ENCODE measurements at regions not wholly inside any gene's neighbourhood (a gene's known extent, or its start where the extent isn't known, plus 50 kb on each side); places are given as distances from the start of the nearest gene placed in this dataset.
A peak's percentile ranks its signal among the peaks of the same experiment; 100 is the strongest.
"Not testable (repeated sequence)": the region's sequence is repeated elsewhere in the genome, so short reads cannot be mapped to it uniquely, and the experiment has no call there.

GRCh38 chr12:131444220-131445164 is 266.4 kb upstream of the SFSWAP start:
- no peak for DNase-seq

GRCh38 chr12:131445184-131445774 is 265.6 kb upstream of the SFSWAP start:
- DNase-seq, result no peak

GRCh38 chr12:131445795-131446194 is 265.1 kb upstream of the SFSWAP start:
- DNase-seq, result no peak

GRCh38 chr12:131447636-131448035 is 263.3 kb upstream of the SFSWAP start:
- not testable (repeated sequence) for DNase-seq

- DNase-seq, result no peak
Observed at GRCh38 chr12:131448254-131448795, 262.6 kb upstream of the SFSWAP start.

GRCh38 chr12:131449027-131449426 is 261.9 kb upstream of the SFSWAP start:
- no peak for DNase-seq

- DNase-seq, result peak; percentile 22
Observed at GRCh38 chr12:131452444-131452860, 258.4 kb upstream of the SFSWAP start.

GRCh38 chr12:131454418-131455217 is 256.3 kb upstream of the SFSWAP start:
- peak; percentile 61 for DNase-seq

GRCh38 chr12:131455218-131455506 is 255.7 kb upstream of the SFSWAP start:
- no peak for DNase-seq

- DNase-seq, result no peak
Observed at GRCh38 chr12:131455581-131456110, 255.2 kb upstream of the SFSWAP start.

- DNase-seq, result no peak
Observed at GRCh38 chr12:131456301-131457027, 254.4 kb upstream of the SFSWAP start.

- DNase-seq, result no peak
Observed at GRCh38 chr12:131457028-131457310, 253.9 kb upstream of the SFSWAP start.

- no peak for DNase-seq
Observed at GRCh38 chr12:131457331-131458047, 253.4 kb upstream of the SFSWAP start.

GRCh38 chr12:131458048-131458374 is 252.9 kb upstream of the SFSWAP start:
- no peak for DNase-seq

- DNase-seq, result no peak
Observed at GRCh38 chr12:131458931-131459772, 251.7 kb upstream of the SFSWAP start.

GRCh38 chr12:131459773-131460365 is 251.0 kb upstream of the SFSWAP start:
- no peak for DNase-seq

GRCh38 chr12:131460520-131460919 is 250.4 kb upstream of the SFSWAP start:
- no peak for DNase-seq

- no peak for DNase-seq
Observed at GRCh38 chr12:131461096-131461495, 249.8 kb upstream of the SFSWAP start.

- DNase-seq, result no peak
Observed at GRCh38 chr12:131463174-131463573, 247.7 kb upstream of the SFSWAP start.

- no peak for DNase-seq
Observed at GRCh38 chr12:131464081-131464480, 246.8 kb upstream of the SFSWAP start.

GRCh38 chr12:131466306-131466705 is 244.6 kb upstream of the SFSWAP start:
- no peak for DNase-seq

Measured in GDM1 (cell line).